ENCODE measurements at regions not wholly inside any gene's neighbourhood (a gene's known extent, or its start where the extent isn't known, plus 50 kb on each side); places are given as distances from the start of the nearest gene placed in this dataset.

DNA sequence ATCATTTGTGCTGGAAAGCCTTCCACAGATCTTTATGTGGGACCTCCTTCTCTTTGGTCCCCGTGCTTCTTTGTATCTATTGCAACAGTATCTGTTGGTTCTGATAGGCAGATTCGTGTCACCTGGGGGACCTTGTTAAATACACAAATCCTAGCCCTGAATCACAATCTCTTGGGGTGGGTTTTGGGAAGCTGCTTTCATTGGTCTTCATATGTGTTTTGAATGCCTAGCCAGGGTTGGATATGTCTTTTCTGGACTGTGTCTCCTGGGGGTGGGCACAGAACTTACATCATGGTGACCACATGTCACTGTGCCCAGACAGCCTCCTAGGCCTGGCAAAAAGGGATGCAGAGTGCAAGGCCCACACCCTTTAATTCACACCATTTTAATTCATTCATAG, 81.0 kb upstream of the HNF1B start:
- TF ChIP-seq, protein P1, sequence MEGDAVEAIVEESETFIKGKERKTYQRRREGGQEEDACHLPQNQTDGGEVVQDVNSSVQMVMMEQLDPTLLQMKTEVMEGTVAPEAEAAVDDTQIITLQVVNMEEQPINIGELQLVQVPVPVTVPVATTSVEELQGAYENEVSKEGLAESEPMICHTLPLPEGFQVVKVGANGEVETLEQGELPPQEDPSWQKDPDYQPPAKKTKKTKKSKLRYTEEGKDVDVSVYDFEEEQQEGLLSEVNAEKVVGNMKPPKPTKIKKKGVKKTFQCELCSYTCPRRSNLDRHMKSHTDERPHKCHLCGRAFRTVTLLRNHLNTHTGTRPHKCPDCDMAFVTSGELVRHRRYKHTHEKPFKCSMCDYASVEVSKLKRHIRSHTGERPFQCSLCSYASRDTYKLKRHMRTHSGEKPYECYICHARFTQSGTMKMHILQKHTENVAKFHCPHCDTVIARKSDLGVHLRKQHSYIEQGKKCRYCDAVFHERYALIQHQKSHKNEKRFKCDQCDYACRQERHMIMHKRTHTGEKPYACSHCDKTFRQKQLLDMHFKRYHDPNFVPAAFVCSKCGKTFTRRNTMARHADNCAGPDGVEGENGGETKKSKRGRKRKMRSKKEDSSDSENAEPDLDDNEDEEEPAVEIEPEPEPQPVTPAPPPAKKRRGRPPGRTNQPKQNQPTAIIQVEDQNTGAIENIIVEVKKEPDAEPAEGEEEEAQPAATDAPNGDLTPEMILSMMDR (IDR thresholded peaks at IDR 0.05; ENCODE audit: control extremely low read depth, extremely low read depth, low read depth, missing control alignments) = no peak
- ChIA-PET POLR2A (no interaction called here), CTCF (interaction anchor here (1.3 to 2.7 kb wide), 4 partner anchors 9 to 20 kb away, joined by 3 to 22 read pairs (median 4); no protein-coding TSS in a partner anchor)
- DNase-seq (ENCODE audit: extremely low spot score) = no peak

DNA sequence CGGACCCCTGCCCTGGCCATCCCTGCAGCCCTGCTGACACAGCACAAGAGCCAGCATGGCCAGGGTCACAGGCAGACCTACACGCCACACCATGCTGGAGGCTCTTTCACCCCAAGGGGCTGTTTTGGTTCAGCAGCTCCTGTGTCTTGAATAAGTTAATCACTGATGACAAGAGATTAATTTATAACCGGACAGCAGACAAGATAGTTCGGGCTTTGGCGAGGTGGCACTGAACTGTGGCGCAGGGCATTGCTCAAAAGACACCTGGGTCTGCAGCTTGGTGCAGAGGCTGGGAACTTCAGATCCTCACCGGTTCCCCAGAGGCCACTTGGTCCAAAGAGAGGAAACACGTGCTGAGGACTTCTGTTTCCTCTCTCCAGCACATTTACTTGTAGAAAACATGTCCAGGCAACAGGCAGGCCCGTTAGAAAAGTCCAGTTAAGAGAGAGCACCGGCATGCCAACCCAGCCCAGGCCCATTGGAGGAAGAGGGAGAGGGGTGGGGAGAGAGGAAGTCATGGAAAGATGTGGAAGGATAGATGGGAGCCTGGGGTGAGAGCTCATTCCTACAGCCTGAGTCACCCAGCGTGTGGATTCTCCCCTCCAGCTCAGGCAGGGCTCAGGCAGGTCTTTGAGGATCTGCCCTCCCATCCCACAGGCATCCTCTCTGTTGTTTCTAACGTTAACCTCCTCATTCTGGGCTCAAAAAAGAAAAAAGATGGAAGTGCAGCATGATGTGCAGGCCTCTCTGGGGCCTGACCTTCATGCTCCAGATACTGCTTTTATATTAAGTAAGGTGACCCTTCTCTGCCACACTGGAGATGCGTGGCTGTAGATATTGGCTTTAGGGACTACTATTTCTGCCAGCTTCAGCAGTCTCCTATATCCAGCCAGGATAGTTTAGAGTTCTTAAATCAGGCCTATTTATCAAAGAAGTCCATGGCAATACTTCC, 80.0 kb upstream of the HNF1B start:
- CTCF ChIA-PET = interaction anchor here (0.9 to 2.7 kb wide), 3 partner anchors 8 to 19 kb away, joined by 3 to 22 read pairs (median 5); no protein-coding TSS in a partner anchor
- TF ChIP-seq, protein P1 (IDR thresholded peaks at IDR 0.05; ENCODE audit: control extremely low read depth, extremely low read depth, low read depth, missing control alignments) = no peak
- POLR2A ChIA-PET = no interaction called here
- DNase-seq (ENCODE audit: extremely low spot score) = no peak

DNA sequence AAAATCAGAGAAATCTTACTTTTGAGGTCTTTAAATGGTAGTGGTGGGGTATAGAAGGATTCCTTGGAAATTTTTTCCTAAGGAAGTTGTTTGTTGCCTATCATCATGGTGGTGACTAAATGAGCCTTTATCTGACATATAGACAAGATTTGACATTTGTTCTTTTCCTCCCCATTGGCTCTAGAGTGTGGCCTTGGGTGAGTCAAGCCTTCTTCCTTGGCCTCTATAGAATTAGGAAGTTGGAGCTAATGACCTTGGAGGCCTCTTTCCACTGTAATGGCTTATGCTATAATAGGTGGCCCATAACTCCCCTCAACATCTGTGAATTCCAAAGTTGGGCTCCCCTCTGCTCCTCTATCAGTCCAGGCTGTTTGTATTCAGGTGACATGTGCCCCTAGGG, 79.1 kb upstream of the HNF1B start:
- CTCF ChIA-PET = interaction anchor here (1.6 kb wide), 1 partner anchor 20 kb away, joined by 5 read pairs; no protein-coding TSS in a partner anchor
- TF ChIP-seq, protein P1 (IDR thresholded peaks at IDR 0.05; ENCODE audit: control extremely low read depth, extremely low read depth, low read depth, missing control alignments) = no peak
- POLR2A ChIA-PET = no interaction called here
- no peak for DNase-seq (ENCODE audit: extremely low spot score)

DNA sequence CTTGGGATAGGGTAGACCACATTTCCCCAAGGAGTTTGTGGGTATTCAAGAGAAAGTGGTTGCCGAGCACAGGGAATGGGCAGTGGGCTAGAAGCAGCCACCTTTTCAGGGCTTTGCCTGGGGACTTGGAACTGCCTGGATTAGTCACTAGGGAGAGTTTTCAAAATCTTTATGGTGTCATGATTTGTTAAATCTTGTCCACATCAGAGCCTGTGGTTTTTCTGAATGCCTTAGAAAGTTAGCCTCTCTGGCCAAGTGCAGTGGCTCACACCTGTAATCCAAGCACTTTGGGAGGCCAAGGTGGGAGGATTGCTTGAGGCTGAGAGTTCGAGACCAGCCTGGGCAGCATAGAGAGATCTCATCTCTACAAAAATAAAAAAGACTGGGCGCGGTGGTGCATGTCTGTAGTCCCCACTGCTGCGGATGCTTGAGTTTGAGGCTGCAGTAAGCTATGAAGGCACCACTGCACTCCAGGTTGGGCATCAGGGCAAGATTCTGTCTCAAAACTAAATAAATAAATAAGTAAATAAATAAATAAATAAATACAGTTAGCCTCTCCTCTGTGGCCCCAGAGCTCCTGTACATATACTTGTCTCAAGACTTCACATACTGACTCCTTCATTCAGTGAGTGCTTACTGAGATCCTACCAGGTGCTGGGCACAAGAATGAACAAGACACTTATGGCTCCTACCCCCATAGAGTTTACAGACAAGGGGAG, 76.3 kb upstream of the HNF1B start:
- ChIA-PET CTCF (interaction anchor here (0.7 to 2.1 kb wide), 8 partner anchors 10 to 30 kb away, joined by 3 to 12 read pairs (median 3); no protein-coding TSS in a partner anchor), POLR2A (no interaction called here)
- DNase-seq (ENCODE audit: extremely low spot score) = no peak
- TF ChIP-seq, protein P1 (IDR thresholded peaks at IDR 0.05; ENCODE audit: control extremely low read depth, extremely low read depth, low read depth, missing control alignments) = no peak

DNA sequence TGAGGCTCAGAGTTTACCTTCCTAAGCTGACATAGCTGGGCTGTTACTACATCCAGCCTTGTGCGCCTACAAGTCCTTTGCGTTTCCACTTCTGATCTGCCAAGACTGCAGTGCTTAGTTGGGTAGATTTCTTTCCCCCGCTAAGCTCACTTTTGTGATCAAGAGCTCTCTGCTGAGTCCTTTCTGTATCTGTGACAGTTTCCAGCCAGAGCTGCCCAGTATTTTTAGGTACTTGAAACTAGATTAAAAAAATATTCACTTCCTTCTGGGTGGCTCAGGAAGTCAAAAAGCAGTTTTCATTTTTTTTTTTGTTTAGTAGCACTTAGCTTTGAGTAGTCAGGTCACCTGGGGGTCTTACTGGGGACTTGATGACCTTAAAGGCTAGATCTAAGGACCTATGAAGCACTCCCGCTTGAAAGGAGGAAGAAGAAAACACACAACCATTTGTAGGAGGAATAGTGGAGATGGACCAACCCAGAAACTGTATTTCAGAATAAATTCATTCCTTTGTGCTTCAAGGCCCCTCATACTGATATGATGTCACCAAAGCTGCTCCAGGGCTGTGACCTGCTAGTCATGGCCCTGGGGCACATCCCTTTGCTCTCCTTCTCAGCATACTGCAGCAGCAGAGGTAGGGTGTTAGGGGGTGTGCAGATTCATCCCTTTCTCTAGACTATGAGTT, 75.6 kb upstream of the HNF1B start:
- DNase-seq (ENCODE audit: extremely low spot score) = no peak
- CTCF ChIA-PET = interaction anchor here (1.1 to 2.1 kb wide), 3 partner anchors 11 to 29 kb away, joined by 3 to 12 read pairs (median 6); no protein-coding TSS in a partner anchor
- POLR2A ChIA-PET = no interaction called here
- TF ChIP-seq, protein P1 (IDR thresholded peaks at IDR 0.05; ENCODE audit: control extremely low read depth, extremely low read depth, low read depth, missing control alignments) = no peak

DNA sequence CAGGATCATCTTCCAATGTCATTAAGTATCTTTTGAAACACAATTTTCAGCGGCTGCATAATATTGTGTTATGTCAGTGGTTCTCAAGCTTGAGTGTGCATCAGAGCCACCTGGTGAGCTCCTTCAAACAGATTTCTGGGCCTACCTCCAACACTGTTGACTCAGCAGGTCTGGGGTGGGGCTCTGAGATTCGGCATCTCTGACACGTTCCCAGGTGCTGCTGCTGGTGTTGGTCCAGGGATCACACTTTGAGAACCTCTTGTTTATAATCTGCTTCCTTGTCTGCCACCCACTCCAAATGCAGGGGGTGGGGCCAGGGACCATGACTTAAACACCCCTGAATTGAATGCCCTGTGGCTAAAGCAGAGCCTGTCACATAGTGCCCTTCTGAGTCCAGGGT, 73.8 kb upstream of the HNF1B start:
- no peak for DNase-seq (ENCODE audit: extremely low spot score)
- TF ChIP-seq, protein P1 (IDR thresholded peaks at IDR 0.05; ENCODE audit: control extremely low read depth, extremely low read depth, low read depth, missing control alignments) = no peak
- CTCF ChIA-PET = interaction anchor here (0.6 to 3.9 kb wide), 3 partner anchors 10 to 115 kb away, joined by 3 to 21 read pairs (median 5); no protein-coding TSS in a partner anchor
- POLR2A ChIA-PET = no interaction called here

Data from GM10248 (cell line).